Stimulated activated CD8-positive, alpha-beta memory T cell treated with anti-CD3 and anti-CD28 coated beads, Interleukin-2, amount 100 ng/mL, for 48 hours (primary cell): ENCODE measurements at regions not wholly inside any gene's neighbourhood (a gene's known extent, or its start where the extent isn't known, plus 50 kb on each side); places are given as distances from the start of the nearest gene placed in this dataset.

Experiments used
- DNase-seq, 2 donors: peaks; one replicate each; pipeline ENCODE4 v3.0.0-alpha.2; 2020; ENCODE audit warnings: low read depth in 2 of 2

GRCh38 chr12:116381744-116382685 is 104.5 kb upstream of the MED13L start:
- DNase-seq, result no peak

DNA sequence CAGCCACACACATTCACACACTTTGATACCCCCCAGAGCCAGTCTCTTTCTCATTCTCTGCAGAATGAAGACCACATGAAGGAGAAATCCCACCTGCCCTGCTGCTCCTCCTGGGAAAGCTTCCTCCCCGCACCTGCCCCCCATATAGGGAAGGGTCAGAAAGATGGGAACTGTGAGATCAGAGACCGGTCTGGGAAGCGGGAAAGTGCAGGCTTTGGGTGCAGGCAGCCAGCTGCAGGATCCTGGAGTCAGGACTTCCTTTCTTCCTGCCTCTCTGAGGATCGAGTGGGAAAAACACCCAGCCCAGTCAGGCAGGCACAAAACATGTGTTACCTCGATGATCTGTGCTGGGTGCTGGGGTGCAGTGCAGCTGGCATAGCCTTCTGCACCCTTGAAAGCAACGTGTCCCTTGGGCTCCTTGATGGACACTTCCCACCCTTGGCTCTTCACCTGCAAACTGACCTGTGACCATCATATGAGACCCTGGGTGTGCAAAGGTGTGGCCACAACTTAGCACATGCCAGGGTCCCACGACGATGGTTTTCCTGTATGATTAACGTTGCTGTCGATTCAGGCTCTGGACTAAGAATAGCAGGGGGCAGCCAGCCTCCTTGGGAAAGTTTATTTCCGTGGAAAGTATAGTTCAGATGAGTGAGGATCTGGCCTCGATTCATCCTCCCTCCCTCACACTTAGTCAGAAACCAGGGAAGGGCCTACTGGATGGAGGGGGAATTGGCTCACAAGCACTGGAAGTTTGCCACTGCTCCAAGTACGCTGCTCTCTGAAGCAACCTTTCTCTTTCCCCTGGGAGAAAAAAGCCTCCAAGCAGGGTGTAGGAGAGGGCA is 105.4 kb upstream of the MED13L start:
- no peak for DNase-seq

- DNase-seq, result no peak
Observed at GRCh38 chr12:116384175-116384574, 106.7 kb upstream of the MED13L start.

GRCh38 chr12:116384691-116385485 is 107.4 kb upstream of the MED13L start:
- DNase-seq, result no peak

- DNase-seq, result no peak
Observed at GRCh38 chr12:116385486-116386217, 108.2 kb upstream of the MED13L start.

DNA sequence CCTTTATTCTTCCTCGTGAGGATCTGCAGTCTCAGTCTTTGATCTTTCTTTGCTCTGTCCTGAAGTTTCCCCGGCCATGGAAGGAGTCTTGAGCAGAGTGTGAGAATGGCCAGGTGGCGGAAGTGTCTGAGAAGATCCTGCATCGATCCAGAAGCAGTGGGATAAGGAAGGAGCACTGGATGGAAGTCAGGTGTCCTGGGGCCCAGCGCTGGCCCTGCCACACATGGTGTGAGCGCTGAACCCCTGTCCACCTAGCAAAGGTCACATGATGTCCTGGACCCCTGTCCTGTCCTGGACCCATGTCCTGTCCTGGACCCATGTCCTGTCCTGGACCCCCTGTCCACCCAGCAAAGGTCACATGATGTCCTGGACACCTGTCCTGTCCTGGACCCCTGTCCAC is 111.8 kb upstream of the MED13L start:
- no peak for DNase-seq

- no peak for DNase-seq
Observed at GRCh38 chr12:116389990-116390389, 112.5 kb upstream of the MED13L start.

DNA sequence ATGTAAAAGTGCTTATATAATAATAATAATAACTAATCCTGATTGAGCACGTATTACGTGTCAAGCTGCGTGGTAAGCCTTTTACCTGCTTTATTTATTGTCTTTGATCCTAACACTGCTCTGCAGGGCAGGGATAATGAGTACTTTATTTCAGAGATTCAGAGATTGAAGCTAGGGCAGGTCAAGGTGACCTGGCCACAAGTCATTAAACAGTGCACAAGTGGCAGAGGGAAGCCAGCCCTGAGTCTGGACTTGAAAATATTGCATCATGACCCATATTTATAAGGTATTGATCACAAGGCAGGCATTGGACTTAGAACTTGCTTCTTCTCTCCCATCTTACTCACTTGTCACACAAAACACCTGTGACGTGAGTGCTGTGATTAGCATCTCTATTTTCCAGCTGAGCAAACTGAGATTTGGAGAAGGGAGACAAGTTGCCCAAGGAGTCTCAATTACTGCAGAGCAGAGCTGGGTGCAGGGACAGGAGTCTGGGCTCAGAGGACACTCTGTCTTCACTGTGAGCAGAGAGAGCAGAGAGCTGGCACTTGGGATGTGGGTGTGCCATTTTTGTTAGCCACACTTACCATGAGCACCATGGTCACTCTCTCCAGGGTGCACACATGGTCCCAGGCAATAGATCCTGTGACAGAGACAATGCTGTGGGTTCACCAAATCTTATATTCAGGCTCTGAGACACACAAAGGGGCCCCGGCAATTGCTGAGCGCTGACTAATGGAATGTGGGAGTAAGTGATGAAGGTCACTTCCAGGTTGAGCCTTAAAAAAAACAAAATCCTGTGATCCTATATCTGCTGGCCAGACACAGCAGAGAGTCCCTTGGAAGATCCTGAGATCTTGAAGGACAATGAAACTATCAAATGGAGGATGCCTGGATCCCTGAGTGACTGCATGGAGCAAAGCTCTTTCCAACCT is 113.2 kb upstream of the MED13L start:
- no peak for DNase-seq

DNA sequence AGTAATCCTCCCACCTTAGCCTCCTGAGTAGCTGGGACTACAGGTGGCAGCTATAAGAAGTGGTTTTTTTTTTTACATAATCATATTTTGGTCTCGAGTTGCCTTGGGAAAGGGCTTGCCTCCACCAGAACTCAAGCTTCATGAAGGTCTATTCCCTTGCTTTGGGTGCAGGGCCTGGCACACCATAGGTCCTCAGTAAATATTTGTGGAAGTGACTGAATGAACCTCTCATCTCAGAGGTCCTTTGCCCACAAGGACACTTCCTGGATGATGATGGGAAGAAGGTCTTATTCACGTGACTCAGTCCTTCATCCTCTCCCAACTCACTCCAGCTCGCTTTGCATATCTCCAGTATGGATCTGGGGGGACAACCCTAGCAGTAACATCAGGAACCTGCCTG is 114.0 kb upstream of the MED13L start:
- DNase-seq, result no peak

DNA sequence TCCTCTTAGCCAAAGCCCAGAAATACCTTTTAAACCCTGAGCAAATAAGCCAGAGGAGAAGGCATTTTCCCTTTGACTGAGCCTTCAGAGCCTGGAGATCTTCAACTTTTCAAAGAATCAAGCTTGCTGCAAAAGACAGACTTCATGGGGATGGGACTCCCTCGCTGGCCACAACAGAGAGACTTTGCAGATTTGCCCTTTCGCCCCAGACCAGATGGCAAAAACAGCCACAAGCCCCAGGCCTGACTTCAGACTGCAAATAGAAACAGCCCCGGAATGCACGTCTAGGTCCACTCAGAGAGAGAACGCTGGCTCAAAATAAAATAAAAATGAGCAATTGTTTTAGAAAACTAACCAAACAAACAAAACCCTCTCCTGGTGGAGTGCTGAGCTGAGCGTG is 114.6 kb upstream of the MED13L start:
- no peak for DNase-seq

DNA sequence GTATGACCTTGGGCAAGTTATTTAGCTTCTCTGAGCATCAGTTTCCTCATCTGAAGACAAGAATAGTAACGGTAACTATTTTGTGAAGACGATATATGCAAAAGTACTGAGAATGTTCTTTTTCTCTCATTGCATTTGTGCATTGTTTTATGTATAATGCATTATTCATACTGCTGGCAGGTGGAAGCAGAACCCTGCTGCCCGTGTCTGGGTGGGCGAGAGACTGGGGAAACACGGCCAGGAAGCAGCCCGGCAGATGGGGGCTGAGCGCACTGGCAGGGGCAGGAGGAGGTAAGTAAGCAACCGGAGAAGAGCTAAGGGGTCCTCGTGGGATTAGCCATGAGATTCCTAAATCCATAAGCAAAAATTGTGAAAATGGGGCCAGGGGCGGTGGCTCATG is 115.8 kb upstream of the MED13L start:
- no peak for DNase-seq

DNA sequence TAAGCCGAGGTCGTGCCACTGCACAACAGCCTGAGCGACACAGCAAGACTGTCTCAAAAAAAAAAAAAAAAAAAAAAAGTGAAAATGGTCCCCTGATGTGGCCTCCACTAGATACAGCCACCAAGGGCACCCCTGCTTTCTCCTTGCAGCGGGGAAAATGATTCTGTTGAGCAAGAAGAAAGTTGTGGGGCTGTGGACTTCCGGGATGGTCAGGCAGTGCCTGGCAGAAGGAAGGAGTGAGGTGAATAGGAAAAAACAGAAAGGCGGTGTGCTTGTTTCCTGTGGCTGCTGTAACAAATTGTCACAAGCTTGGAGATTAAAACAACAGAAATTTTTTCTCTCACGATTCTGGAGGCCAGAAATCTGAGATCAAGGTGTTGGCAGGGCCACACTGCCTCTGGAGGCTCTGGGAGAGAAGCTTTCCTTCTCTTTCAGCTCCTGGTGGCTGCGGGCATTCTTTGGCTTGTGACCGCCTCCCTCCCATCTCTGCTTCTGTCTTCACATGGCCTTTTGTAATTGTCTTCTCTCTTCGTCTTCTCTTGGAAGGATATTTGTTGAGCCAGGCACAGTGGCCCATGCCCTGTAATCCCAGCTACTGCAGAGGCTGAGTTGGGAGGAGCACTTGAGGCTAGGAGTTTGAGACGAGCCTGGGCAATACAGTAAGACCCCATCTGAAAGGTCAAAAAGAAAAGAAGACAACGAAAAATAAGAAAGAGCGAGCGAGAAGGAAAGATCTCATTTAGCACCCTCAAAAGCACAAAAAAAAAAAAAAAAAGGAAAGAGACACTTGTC is 116.6 kb upstream of the MED13L start:
- DNase-seq, result no peak

- no peak for DNase-seq
Observed at GRCh38 chr12:116395396-116395795, 117.9 kb upstream of the MED13L start.

DNA sequence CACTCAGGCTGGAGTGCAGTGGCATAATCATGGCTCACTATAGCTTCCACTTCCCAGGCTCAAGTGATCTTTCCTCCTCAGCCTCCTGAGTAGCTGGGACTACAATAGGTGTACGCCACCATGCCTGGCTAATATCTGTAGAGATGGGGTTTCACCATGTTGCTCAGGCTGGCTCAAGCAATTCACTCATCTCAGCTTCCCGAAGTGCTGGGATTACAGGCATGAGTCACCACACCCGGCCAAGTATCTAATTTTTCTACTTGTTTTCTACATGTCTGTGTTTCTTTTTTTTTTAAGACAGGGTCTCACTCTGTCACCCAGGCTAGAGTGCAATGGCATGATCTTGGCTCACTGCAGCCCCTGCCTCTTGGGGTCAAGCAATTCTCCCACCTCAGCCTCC is 119.7 kb upstream of the MED13L start:
- no peak for DNase-seq

DNA sequence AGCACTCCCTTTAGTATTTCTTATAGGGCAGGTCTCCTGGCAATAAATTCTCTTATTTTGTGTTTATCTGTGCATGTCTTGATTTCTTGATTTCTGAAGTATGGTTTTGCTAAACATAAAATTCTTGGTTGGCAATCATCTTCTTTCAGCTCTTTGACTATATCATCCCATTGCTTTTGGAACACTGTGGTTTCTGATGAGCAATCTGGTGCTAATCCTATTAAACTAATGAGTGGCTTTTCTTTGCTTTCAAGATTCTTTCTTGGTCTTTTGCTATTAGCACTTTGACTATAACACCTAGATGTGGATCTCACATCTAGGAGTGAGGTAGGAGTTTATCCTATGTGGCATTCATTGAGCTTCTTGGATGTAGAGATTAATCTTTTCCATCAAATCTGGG is 120.7 kb upstream of the MED13L start:
- DNase-seq, result no peak

DNA sequence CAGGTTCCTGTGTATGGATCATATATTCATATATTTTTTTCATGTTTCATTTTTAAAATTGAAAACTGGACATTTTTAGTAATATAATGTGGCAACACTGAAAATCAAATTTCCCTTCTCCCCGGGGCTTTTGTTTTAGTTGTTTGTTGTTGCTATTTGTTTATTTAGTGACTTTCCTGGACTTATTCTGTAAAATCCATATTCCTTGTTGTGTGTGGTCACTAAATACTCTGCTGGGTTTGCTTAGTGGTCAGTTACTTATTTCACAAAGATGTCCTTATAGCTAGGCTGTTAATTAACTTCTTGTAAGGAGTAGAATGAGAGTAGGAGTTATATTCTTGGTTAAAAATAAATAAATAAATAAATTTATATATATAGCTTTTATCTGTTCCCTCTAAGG is 121.6 kb upstream of the MED13L start:
- DNase-seq, result no peak

DNA sequence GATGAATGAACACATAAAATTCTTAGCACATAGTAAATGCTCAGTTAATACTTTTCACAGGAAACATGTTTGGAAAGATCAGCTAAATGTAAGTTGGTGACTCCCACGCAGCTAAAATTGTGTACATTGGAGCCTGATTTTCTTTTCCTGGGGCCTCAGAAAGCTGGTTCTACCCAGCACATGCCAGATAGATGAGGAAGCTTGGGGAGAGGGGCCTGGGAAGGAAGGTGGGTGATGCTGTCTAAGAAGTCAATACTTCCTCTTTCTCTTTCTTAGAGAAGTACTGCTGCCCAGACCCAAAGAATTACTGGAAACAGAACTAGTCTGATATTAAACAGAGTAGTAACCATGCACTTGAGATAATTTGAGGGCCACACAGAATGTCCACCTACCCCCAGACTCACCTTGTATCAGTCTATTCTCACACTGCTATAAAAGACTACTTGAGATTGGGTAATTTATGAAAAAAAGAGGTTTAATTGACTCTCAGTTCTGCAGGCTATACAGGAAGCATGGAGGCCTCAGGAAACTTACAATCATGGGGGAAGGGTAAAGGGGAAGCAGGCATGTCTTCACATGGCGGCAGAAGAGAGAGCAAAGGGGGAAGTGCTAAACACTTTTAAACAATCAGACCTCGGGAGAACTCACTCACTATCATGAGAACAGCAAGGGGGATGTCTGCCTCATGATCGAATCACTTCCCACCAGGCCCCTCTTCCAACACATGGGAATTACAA is 123.3 kb upstream of the MED13L start:
- no peak for DNase-seq

GRCh38 chr12:116401565-116401964 is 124.1 kb upstream of the MED13L start:
- no peak for DNase-seq
